Muscle of leg (tissue), 3 donors: ENCODE measurements at regions not wholly inside any gene's neighbourhood (a gene's known extent, or its start where the extent isn't known, plus 50 kb on each side); places are given as distances from the start of the nearest gene placed in this dataset.

ENCODE experiments used
- DNase-seq: peaks from one replicate; pipeline ENCODE4 v3.0.0; 2013
- H3K27ac ChIP-seq: one replicate; pipeline ENCODE4 v1.5.1; 2013; ENCODE audit warnings: mild to moderate bottlenecking, low read length, control low read depth
- H3K27me3 ChIP-seq: one replicate; pipeline ENCODE4 v1.6.1; 2013; ENCODE audit warnings: low read length; ENCODE audit not compliant: control insufficient read depth, insufficient read depth
- H3K36me3 ChIP-seq: one replicate; pipeline ENCODE4 v1.6.1; 2013; ENCODE audit warnings: low read length; ENCODE audit not compliant: control insufficient read depth, insufficient read depth
- H3K4me1 ChIP-seq: one replicate; pipeline ENCODE4 v1.6.1; 2013; ENCODE audit warnings: low read length; ENCODE audit not compliant: control insufficient read depth, insufficient read depth
- H3K4me3 ChIP-seq: one replicate; pipeline ENCODE4 v1.5.1; 2013; ENCODE audit warnings: low read length, control low read depth
- H3K9me3 ChIP-seq: replicated peaks from 2 replicates; pipeline ENCODE4 v1.6.1; 2013; ENCODE audit warnings: low read depth, low read length; ENCODE audit not compliant: control insufficient read depth
- WGBS: methylation state at CpG from one replicate; pipeline ENCODE4 v1.1.5; 2013; ENCODE audit warnings: missing lambda C conversion rate; ENCODE audit not compliant: insufficient coverage; 5-methylcytosine and 5-hydroxymethylcytosine counted together

- no CpG with 5 or more reads among the region's 3 CpGs for WGBS
- Histone ChIP-seq H3K27me3 (no peaks in the 10 kb centered on the region), H3K9me3 (no peaks in the 10 kb centered on the region), H3K4me1 (peaks cover 1% of the 10 kb centered on the region), H3K36me3 (no peaks in the 10 kb centered on the region), H3K4me3 (no peak overlapping the region), H3K27ac (no peak overlapping the region)
- no peak for DNase-seq
These were observed 95.4 kb upstream of the SLC38A4 start for GRCh38 chr12:46921048-46921763.

- DNase-seq: peak; percentile 82
- 43% methylated on average over 1 of the region's 1 CpG for WGBS
These were observed 96.0 kb upstream of the SLC38A4 start for GRCh38 chr12:46921764-46922133.

GRCh38 chr12:46926526-46926925 lies 100.7 kb upstream of the SLC38A4 start:
- H3K27me3 ChIP-seq: no peaks in the 10 kb centered on the region
- no CpG with 5 or more reads among the region's 2 CpGs for WGBS
- no peaks in the 10 kb centered on the region for H3K4me1 ChIP-seq
- H3K4me3 ChIP-seq: no peak overlapping the region
- H3K27ac ChIP-seq: no peak overlapping the region
- DNase-seq: no peak
- no peaks in the 10 kb centered on the region for H3K36me3 ChIP-seq
- H3K9me3 ChIP-seq: no peaks in the 10 kb centered on the region

More at GRCh38 chr12:46921764-46922133, 96.0 kb upstream of the SLC38A4 start:
- Histone ChIP-seq H3K9me3 (no peaks in the 10 kb centered on the region), H3K27me3 (no peaks in the 10 kb centered on the region), H3K36me3 (no peaks in the 10 kb centered on the region), H3K4me1 (no peaks in the 10 kb centered on the region), H3K4me3 (no peak overlapping the region), H3K27ac (no peak overlapping the region)

GRCh38 chr12:46930101-46930500 lies 104.3 kb upstream of the SLC38A4 start:
- H3K4me1 ChIP-seq: no peaks in the 10 kb centered on the region
- no peaks in the 10 kb centered on the region for H3K36me3 ChIP-seq
- no peaks in the 10 kb centered on the region for H3K9me3 ChIP-seq
- DNase-seq: no peak
- no peaks in the 10 kb centered on the region for H3K27me3 ChIP-seq
- no CpG with 5 or more reads among the region's 1 CpG for WGBS
- H3K4me3 ChIP-seq: no peak overlapping the region
- H3K27ac ChIP-seq: no peak overlapping the region

- Histone ChIP-seq H3K9me3 (no peaks in the 10 kb centered on the region), H3K27me3 (no peaks in the 10 kb centered on the region), H3K4me1 (no peaks in the 10 kb centered on the region), H3K36me3 (no peaks in the 10 kb centered on the region), H3K4me3 (no peak overlapping the region), H3K27ac (no peak overlapping the region)
- no CpG with 5 or more reads among the region's 1 CpG for WGBS
- peak; percentile 76 for DNase-seq
These were observed 108.2 kb upstream of the SLC38A4 start for GRCh38 chr12:46933947-46934346.

- Histone ChIP-seq H3K27ac (no peak overlapping the region), H3K27me3 (no peaks in the 10 kb centered on the region), H3K9me3 (no peaks in the 10 kb centered on the region), H3K4me1 (no peaks in the 10 kb centered on the region), H3K4me3 (no peak overlapping the region), H3K36me3 (no peaks in the 10 kb centered on the region)
- no CpG with 5 or more reads among the region's 10 CpGs for WGBS
- DNase-seq: no peak
These were observed 108.7 kb upstream of the SLC38A4 start for GRCh38 chr12:46934374-46935111.

GRCh38 chr12:46935271-46935847 lies 109.6 kb upstream of the SLC38A4 start:
- H3K4me3 ChIP-seq: no peak overlapping the region
- no peaks in the 10 kb centered on the region for H3K27me3 ChIP-seq
- DNase-seq: no peak
- no peaks in the 10 kb centered on the region for H3K4me1 ChIP-seq
- H3K36me3 ChIP-seq: no peaks in the 10 kb centered on the region
- H3K27ac ChIP-seq: no peak overlapping the region
- H3K9me3 ChIP-seq: no peaks in the 10 kb centered on the region
- no CpG with 5 or more reads among the region's 3 CpGs for WGBS

- no peaks in the 10 kb centered on the region for H3K9me3 ChIP-seq
- H3K4me1 ChIP-seq: no peaks in the 10 kb centered on the region
- WGBS: no CpG with 5 or more reads among the region's 2 CpGs
- H3K36me3 ChIP-seq: no peaks in the 10 kb centered on the region
- H3K27me3 ChIP-seq: no peaks in the 10 kb centered on the region
- H3K27ac ChIP-seq: no peak overlapping the region
- H3K4me3 ChIP-seq: no peak overlapping the region
- DNase-seq: no peak
These were observed 110.2 kb upstream of the SLC38A4 start for GRCh38 chr12:46936042-46936441.

GRCh38 chr12:46938071-46938678 lies 112.4 kb upstream of the SLC38A4 start:
- no peaks in the 10 kb centered on the region for H3K27me3 ChIP-seq

GRCh38 chr12:46941981-46942380 lies 116.2 kb upstream of the SLC38A4 start:
- Histone ChIP-seq H3K4me1 (peaks cover 2% of the 10 kb centered on the region), H3K4me3 (no peak overlapping the region), H3K36me3 (no peaks in the 10 kb centered on the region), H3K27ac (no peak overlapping the region), H3K9me3 (no peaks in the 10 kb centered on the region), H3K27me3 (no peaks in the 10 kb centered on the region)
- WGBS: no CpG with 5 or more reads among the region's 1 CpG
- DNase-seq: no peak

More at GRCh38 chr12:46938071-46938678, 112.4 kb upstream of the SLC38A4 start:
- DNase-seq: no peak
- Histone ChIP-seq H3K9me3 (no peaks in the 10 kb centered on the region), H3K4me3 (no peak overlapping the region), H3K27ac (no peak overlapping the region), H3K36me3 (no peaks in the 10 kb centered on the region), H3K4me1 (peaks cover 2% of the 10 kb centered on the region)
- 75% methylated on average over 3 of the region's 4 CpGs for WGBS
